ENCODE measurements at regions not wholly inside any gene's neighbourhood (a gene's known extent, or its start where the extent isn't known, plus 50 kb on each side); places are given as distances from the start of the nearest gene placed in this dataset.

- TF ChIP-seq CTCF (IDR thresholded peaks at IDR 0.05; ENCODE audit: low read depth, low read length): no peak
- Histone ChIP-seq H3K27me3 (no peaks in the 10 kb centered on the region), H3K4me1 (no peaks in the 10 kb centered on the region), H3K4me3 (ENCODE audit: low read depth, low read length) (no peak overlapping the region), H3K36me3 (no peaks in the 10 kb centered on the region), H3K9me3 (no peaks in the 10 kb centered on the region)
- DNase-seq: no peak
These were observed 110.6 kb downstream of the PFKFB3 start for GRCh38 chr10:6313111-6313895.

DNA sequence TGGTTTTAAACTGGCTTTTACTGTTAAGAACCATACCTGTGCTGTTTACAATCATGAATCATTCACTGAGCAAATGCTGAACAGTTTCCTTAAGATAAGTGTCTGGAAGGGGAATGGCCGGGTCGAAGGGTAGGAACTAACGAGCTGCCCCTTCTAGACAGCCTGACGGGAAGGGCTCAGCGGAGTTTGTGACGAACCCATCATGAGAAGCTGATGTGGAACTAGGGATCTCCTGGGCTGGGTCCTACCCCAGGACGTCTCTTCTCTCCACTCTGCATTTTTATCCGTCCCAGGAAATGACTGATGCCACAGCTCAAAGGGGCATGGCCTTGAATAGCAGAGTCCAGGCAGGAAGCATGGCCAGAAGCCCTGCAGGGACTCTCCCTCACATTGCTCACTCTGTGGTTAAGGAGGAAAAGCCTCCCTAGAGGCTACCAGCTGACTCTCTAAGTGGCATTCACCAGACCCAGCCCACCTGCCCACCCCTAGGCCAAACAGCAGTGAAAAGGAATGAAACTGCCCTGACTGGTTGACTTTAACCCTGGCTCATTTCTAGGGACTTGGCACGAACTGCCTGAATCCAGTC, 112.0 kb downstream of the PFKFB3 start:
- Histone ChIP-seq H3K9me3 (no peaks in the 10 kb centered on the region), H3K4me3 (ENCODE audit: low read depth, low read length) (no peak overlapping the region), H3K4me1 (no peaks in the 10 kb centered on the region), H3K36me3 (no peaks in the 10 kb centered on the region), H3K27me3 (no peaks in the 10 kb centered on the region)
- TF ChIP-seq CTCF (IDR thresholded peaks at IDR 0.05; ENCODE audit: low read depth, low read length): no peak
- no peak for DNase-seq

- Histone ChIP-seq H3K27me3 (no peaks in the 10 kb centered on the region), H3K4me3 (ENCODE audit: low read depth, low read length) (no peak overlapping the region), H3K36me3 (no peaks in the 10 kb centered on the region), H3K4me1 (no peaks in the 10 kb centered on the region), H3K9me3 (no peaks in the 10 kb centered on the region)
- no peak for TF ChIP-seq CTCF (IDR thresholded peaks at IDR 0.05; ENCODE audit: low read depth, low read length)
- no peak for DNase-seq
These were observed 116.4 kb downstream of the PFKFB3 start for GRCh38 chr10:6319119-6319518.

GRCh38 chr10:6320320-6321010, 117.7 kb downstream of the PFKFB3 start:
- Histone ChIP-seq H3K4me1 (no peaks in the 10 kb centered on the region), H3K4me3 (ENCODE audit: low read depth, low read length) (no peak overlapping the region), H3K9me3 (no peaks in the 10 kb centered on the region), H3K36me3 (no peaks in the 10 kb centered on the region), H3K27me3 (no peaks in the 10 kb centered on the region)
- DNase-seq: no peak
- TF ChIP-seq CTCF (IDR thresholded peaks at IDR 0.05; ENCODE audit: low read depth, low read length): no peak

DNA sequence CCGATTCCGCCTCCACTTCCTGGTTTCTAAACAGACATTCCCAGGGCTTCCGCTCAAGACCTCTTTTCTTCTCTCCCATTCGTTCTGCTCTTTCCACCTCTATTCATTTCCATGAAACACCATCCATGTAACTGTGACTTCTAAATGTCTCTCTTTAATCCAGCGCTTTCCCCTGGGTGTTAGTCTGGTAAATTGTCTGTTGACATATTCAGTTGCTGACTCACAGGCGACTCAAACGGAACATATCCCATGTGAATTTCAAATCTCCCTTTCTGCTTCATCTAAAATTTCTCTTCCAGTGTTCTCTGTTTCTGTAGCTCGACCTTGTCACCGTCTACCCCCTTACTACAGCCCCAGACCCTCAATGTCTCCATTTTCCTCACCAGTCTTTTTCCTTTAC, 119.1 kb downstream of the PFKFB3 start:
- H3K27me3 ChIP-seq: no peaks in the 10 kb centered on the region
- no peak for DNase-seq
- no peaks in the 10 kb centered on the region for H3K36me3 ChIP-seq
- H3K4me3 ChIP-seq (ENCODE audit: low read depth, low read length): no peak overlapping the region
- TF ChIP-seq CTCF (IDR thresholded peaks at IDR 0.05; ENCODE audit: low read depth, low read length): no peak
- no peaks in the 10 kb centered on the region for H3K4me1 ChIP-seq
- no peaks in the 10 kb centered on the region for H3K9me3 ChIP-seq

DNA sequence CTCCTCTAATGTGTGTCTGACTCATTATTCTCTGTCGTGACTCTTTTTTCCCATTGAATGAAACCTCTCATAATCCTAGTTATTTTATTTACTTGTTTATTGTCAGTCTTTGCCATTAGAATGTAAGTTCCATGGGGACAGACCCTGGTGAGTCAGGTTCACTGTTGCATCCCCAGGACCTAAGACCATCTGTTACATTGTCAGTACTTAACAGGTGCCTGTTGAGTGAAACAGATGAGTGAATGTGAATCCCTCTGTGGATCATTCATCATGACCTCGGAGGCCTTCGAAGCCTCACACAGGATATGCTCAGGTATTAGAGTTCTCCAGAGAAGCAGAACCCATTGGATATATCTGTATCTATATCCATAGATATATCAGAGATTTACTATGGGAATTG, 120.1 kb downstream of the PFKFB3 start:
- H3K4me3 ChIP-seq (ENCODE audit: low read depth, low read length): no peak overlapping the region
- DNase-seq: no peak
- H3K9me3 ChIP-seq: no peaks in the 10 kb centered on the region
- H3K27me3 ChIP-seq: no peaks in the 10 kb centered on the region
- no peaks in the 10 kb centered on the region for H3K36me3 ChIP-seq
- no peaks in the 10 kb centered on the region for H3K4me1 ChIP-seq
- no peak for TF ChIP-seq CTCF (IDR thresholded peaks at IDR 0.05; ENCODE audit: low read depth, low read length)

Data from BE2C (cell line).